22Rv1 (cell line): ENCODE measurements at regions not wholly inside any gene's neighbourhood (a gene's known extent, or its start where the extent isn't known, plus 50 kb on each side); places are given as distances from the start of the nearest gene placed in this dataset.

Experiments
- CTCF ChIP-seq: fragments of 450-650 bp; IDR thresholded peaks from 2 replicates; pipeline ENCODE4 v1.5.1; 2017; ENCODE audit warnings: mild to moderate bottlenecking
- ZFX ChIP-seq: fragments of 450-650 bp; IDR thresholded peaks from 2 replicates; pipeline ENCODE4 v1.6.1; 2017; ENCODE audit warnings: antibody characterized with exemption, borderline replicate concordance

- TF ChIP-seq CTCF (no peak), ZFX (no peak)
These were observed 449.0 kb downstream of the CDH26 start for GRCh38 chr20:60407011-60407771.
